RWPE2 (cell line): ENCODE measurements at regions not wholly inside any gene's neighbourhood (a gene's known extent, or its start where the extent isn't known, plus 50 kb on each side); places are given as distances from the start of the nearest gene placed in this dataset.
"Not testable (repeated sequence)": the region's sequence is repeated elsewhere in the genome, so short reads cannot be mapped to it uniquely, and the experiment has no call there.

ENCODE experiments used
- ATAC-seq: fragments of 200-7000 bp; cut with Tn5 transposase; 3 replicates; pipeline ENCODE4 v1.9.1; 2021; ENCODE audit warnings: low read depth
- DNase-seq: peaks from one replicate; pipeline ENCODE4 v3.0.0-alpha.2; 2020; ENCODE audit warnings: low spot score
- H3K27ac ChIP-seq: fragments of 450-650 bp; 2 replicates; pipeline ENCODE4 v1.5.1; 2017; ENCODE audit warnings: mild to moderate bottlenecking; ENCODE audit not compliant: poor library complexity, severe bottlenecking
- H3K27me3 ChIP-seq: fragments of 250-450 bp; sonication (Bioruptor Pico); 2 replicates; pipeline ENCODE4 v1.5.1; 2021; ENCODE audit warnings: mild to moderate bottlenecking, moderate library complexity; ENCODE audit not compliant: insufficient read depth, poor library complexity, severe bottlenecking
- H3K36me3 ChIP-seq: fragments of 250-450 bp; sonication (Bioruptor Pico); 2 replicates; pipeline ENCODE4 v1.5.1; 2020; ENCODE audit warnings: low read depth, mild to moderate bottlenecking, moderate library complexity
- H3K4me1 ChIP-seq: fragments of 250-450 bp; sonication (Bioruptor Pico); 2 replicates; pipeline ENCODE4 v1.5.1; 2021; ENCODE audit warnings: mild to moderate bottlenecking, moderate library complexity; ENCODE audit not compliant: insufficient read depth, poor library complexity, severe bottlenecking
- H3K4me3 ChIP-seq: fragments of 250-450 bp; sonication (Bioruptor Pico); 2 replicates; pipeline ENCODE4 v1.5.1; 2021; ENCODE audit warnings: mild to moderate bottlenecking, moderate library complexity; ENCODE audit not compliant: severe bottlenecking
- H3K9me3 ChIP-seq: fragments of 250-450 bp; sonication (Bioruptor Pico); 2 replicates; pipeline ENCODE4 v1.5.1; 2021; ENCODE audit warnings: mild to moderate bottlenecking, moderate library complexity; ENCODE audit not compliant: severe bottlenecking
- TF ChIP-seq, protein P1 (sequence below): fragments of 450-650 bp; IDR thresholded peaks from one replicate; pipeline ENCODE4 v1.5.1; 2017; ENCODE audit warnings: mild to moderate bottlenecking, moderate library complexity; ENCODE audit not compliant: poor library complexity, severe bottlenecking

DNA sequence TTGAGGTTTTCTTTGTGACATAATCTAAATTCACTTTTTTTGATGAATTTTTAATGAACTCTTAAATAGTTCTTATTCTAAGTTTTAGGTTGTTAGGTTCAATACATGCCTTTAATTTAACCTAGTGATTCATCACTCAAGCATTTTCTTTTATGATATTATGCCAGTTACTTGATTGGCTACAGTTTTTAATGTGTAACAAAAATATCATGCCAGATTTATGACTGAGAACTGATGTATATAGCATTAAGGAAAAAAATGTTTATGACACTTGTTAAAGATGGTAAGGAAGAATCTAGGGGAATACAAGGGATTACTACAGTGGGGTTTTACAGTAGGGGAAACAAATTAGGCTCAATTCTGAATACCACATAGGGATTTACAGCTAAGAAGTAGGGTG is 103.1 kb downstream of the VGLL3 start:
- H3K9me3 ChIP-seq: no peaks in the 10 kb centered on the region
- TF ChIP-seq, protein P1, sequence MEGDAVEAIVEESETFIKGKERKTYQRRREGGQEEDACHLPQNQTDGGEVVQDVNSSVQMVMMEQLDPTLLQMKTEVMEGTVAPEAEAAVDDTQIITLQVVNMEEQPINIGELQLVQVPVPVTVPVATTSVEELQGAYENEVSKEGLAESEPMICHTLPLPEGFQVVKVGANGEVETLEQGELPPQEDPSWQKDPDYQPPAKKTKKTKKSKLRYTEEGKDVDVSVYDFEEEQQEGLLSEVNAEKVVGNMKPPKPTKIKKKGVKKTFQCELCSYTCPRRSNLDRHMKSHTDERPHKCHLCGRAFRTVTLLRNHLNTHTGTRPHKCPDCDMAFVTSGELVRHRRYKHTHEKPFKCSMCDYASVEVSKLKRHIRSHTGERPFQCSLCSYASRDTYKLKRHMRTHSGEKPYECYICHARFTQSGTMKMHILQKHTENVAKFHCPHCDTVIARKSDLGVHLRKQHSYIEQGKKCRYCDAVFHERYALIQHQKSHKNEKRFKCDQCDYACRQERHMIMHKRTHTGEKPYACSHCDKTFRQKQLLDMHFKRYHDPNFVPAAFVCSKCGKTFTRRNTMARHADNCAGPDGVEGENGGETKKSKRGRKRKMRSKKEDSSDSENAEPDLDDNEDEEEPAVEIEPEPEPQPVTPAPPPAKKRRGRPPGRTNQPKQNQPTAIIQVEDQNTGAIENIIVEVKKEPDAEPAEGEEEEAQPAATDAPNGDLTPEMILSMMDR: no peak
- DNase-seq: no peak
- ATAC-seq: peak; percentile 27; the same call in 2 of the 3 replicates
- H3K4me1 ChIP-seq: no peaks in the 10 kb centered on the region
- no peak overlapping the region for H3K4me3 ChIP-seq
- H3K36me3 ChIP-seq: no peaks in the 10 kb centered on the region
- no peak overlapping the region for H3K27ac ChIP-seq
- no peaks in the 10 kb centered on the region for H3K27me3 ChIP-seq

DNA sequence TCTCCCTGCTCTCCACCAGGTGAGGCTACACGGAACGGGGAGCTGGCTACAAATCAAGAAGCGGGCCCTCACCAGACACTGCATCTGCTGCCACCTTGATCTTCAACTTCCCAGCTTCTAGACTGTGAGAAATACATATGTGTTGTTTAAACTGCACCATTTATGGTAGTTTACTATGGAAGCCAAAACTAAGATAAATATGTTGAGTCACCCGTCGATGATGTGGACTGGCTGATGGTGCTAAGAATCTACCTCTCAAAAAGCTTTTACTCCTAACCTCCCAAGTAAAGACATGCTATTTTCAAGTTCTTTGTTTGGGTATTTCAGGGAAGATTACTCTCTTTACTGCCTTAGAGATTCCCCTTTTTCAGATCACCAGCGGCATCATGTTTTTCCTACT is 110.9 kb downstream of the VGLL3 start:
- Histone ChIP-seq H3K27me3 (no peaks in the 10 kb centered on the region), H3K4me3 (no peak overlapping the region), H3K9me3 (no peaks in the 10 kb centered on the region), H3K36me3 (no peaks in the 10 kb centered on the region), H3K27ac (no peak overlapping the region), H3K4me1 (no peaks in the 10 kb centered on the region)
- ATAC-seq (no peak), DNase-seq (no peak)
- TF ChIP-seq, protein P1: no peak

DNA sequence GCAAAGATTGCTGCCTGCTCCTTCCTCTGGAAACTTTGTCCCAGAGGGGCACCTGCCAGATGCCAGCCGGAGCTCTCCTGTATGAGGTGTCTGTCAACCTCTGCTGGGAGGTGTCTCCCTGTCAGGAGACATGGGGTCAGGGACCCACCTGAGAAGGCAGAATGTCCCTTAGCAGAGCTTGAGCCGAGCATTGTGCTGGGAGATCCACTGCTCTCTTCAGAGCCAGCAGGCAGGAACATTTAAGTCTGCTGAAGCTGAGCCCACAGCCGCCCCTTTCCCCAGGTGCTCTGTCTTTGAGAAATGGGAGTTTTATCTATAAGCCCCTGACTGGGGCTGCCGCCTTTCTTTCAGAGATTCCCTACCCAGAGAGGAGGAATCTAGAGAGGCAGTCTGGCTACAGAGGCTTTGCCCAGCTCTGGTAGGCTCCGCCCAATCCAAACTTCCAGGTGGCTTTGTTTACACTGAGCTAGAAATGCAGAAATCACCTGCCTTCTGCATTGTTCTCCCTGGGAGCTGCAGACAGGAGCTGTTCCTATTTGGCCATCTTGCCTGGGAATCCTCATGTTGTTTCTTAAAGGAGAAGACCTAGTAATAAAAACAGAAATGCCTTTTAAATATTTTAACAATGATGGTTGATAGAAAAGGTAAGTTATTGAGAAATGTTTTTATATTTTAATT is 114.3 kb downstream of the VGLL3 start:
- H3K36me3 ChIP-seq, H3K4me3 ChIP-seq, H3K27me3 ChIP-seq, H3K4me1 ChIP-seq, DNase-seq, H3K9me3 ChIP-seq, H3K27ac ChIP-seq: not testable (repeated sequence)
- peak; percentile 50; the same call in 1 of the 3 replicates for ATAC-seq

DNA sequence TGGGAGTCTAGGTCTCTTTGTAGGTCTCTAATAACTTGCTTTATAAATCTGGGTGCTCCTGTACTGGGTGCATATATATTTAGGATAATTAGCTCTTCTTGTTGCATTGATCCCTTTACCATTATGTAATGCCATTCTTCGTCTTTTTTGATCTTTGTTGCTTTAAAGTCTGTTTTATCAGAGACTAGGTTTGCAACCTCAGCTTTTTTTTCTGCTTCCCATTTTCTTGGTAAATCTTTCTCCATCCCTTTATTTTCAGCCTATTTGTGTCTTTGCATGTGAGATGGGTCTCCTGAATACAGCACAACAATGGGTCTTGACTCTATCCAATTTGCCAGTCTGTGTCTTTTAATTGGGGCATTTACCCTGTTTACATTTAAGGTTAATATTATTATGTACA is 116.2 kb downstream of the VGLL3 start:
- not testable (repeated sequence) for H3K36me3 ChIP-seq, H3K27me3 ChIP-seq, H3K4me3 ChIP-seq, ATAC-seq, H3K9me3 ChIP-seq, DNase-seq, H3K27ac ChIP-seq, H3K4me1 ChIP-seq

DNA sequence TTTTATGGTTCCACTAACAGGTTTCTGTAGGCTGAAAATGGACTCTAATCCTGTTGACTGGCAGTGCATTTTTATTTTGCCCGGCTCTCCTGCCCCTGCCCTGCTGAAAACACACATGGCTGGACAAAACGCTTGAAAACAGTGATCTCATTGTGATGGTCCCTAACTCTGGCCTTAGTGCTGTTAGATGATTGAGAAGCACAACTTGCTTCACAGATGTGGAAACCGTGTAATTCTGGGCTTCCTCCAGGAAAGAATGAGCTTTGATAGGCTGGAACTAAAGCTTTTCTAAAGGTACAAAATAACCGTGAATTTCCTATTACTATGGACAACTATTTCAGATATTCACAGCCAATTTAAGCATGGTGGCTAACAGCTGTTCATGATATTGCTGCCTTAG is 121.4 kb downstream of the VGLL3 start:
- Histone ChIP-seq H3K27me3 (no peaks in the 10 kb centered on the region), H3K36me3 (no peaks in the 10 kb centered on the region), H3K9me3 (no peaks in the 10 kb centered on the region), H3K4me1 (no peaks in the 10 kb centered on the region), H3K27ac (no peak overlapping the region), H3K4me3 (no peak overlapping the region)
- no peak for ATAC-seq
- TF ChIP-seq, protein P1: no peak
- no peak for DNase-seq

DNA sequence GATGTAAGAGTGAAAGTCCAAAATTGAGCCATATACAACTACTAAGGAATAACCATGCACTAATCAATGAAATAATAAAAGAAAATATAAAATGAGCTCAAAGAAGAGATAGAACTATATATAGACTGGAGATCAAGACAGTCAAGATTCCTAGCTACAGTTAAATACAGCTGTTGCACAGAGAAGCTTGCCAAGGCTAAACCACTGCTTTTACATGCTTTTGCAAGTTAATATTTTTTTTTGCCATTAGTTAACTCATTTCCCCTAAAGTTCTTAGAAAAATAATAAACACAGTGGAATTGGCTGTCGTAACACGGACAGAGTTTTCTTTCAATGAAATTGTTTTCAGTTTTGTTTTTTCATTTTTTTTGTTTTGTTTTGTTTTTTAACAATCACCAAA is 123.0 kb downstream of the VGLL3 start:
- no peak for DNase-seq
- H3K4me3 ChIP-seq: no peak overlapping the region
- H3K27ac ChIP-seq: no peak overlapping the region
- TF ChIP-seq, protein P1: no peak
- no peak for ATAC-seq
- no peaks in the 10 kb centered on the region for H3K4me1 ChIP-seq
- H3K9me3 ChIP-seq: no peaks in the 10 kb centered on the region
- H3K27me3 ChIP-seq: no peaks in the 10 kb centered on the region
- H3K36me3 ChIP-seq: no peaks in the 10 kb centered on the region
